Transverse colon (tissue), 4 donors: ENCODE measurements at regions not wholly inside any gene's neighbourhood (a gene's known extent, or its start where the extent isn't known, plus 50 kb on each side); places are given as distances from the start of the nearest gene placed in this dataset.

ENCODE experiments used
- DNase-seq: peaks from one replicate; pipeline ENCODE4 v3.0.0-alpha.2; 2019
- H3K27ac ChIP-seq, 4 donors: fragments of 200-600 bp; sonication (generic); 2 replicates each; pipeline ENCODE4 v1.5.1; 2016 to 2018; ENCODE audit warnings: inconsistent platforms in 4 of 4
- H3K27me3 ChIP-seq: fragments of 200-600 bp; sonication (generic); 2 replicates; pipeline ENCODE4 v1.5.1; 2017; ENCODE audit warnings: inconsistent platforms
- H3K36me3 ChIP-seq, 4 donors: fragments of 200-600 bp; sonication (generic); 2 replicates each; pipeline ENCODE4 v1.5.1; 2017 to 2019; ENCODE audit warnings: inconsistent platforms in 4 of 4
- H3K4me1 ChIP-seq, 4 donors: fragments of 200-600 bp; sonication (generic); 2 replicates each; pipeline ENCODE4 v1.5.1; 2017 to 2020; ENCODE audit warnings: inconsistent platforms in 4 of 4
- H3K4me3 ChIP-seq, 4 donors: fragments of 200-600 bp; sonication (generic); 1 replicate in 1 of 4; 2 replicates in 3 of 4; pipeline versions ENCODE4 v1.5.1 to v1.6.1; 2017 to 2019; ENCODE audit warnings: inconsistent platforms in 4 of 4
- H3K9me3 ChIP-seq, 2 donors: fragments of 200-600 bp; sonication (generic); 2 replicates each; pipeline ENCODE4 v1.5.1; 2017 to 2019; ENCODE audit warnings: inconsistent platforms in 2 of 2
- CTCF ChIP-seq, 5 experiments: fragments of 200-600 bp in 3 of 5; fragments of 450-650 bp in 2 of 5; sonication (generic) in 3 of 5; IDR thresholded peaks; 1 replicate in 2 of 5; 2 replicates in 3 of 5; pipeline ENCODE4 v1.5.1; 2016 to 2017; ENCODE audit warnings: antibody characterized with exemption in 5 of 5, inconsistent platforms in 3 of 5, mild to moderate bottlenecking in 2 of 5, moderate library complexity in 1 of 5
- EP300 ChIP-seq: sonication (generic); formaldehyde crosslinking; IDR thresholded peaks from one replicate; pipeline ENCODE4 v1.6.1; 2017; ENCODE audit warnings: antibody characterized with exemption, low read depth
- POLR2A ChIP-seq: fragments of 450-650 bp; IDR thresholded peaks from one replicate; pipeline ENCODE4 v1.6.1; 2016; ENCODE audit warnings: antibody characterized with exemption, mild to moderate bottlenecking, moderate library complexity
- POLR2AphosphoS5 ChIP-seq, 3 donors: sonication (generic); formaldehyde crosslinking; IDR thresholded peaks; one replicate each; pipeline ENCODE4 v1.6.1; 2016; ENCODE audit warnings: antibody characterized with exemption in 3 of 3
- WGBS, 2 donors: methylation state at CpG; one replicate each; pipeline ENCODE4 v1.1.5; 2018; ENCODE audit warnings: low coverage in 1 of 2; 5-methylcytosine and 5-hydroxymethylcytosine counted together
- in situ Hi-C, 4 donors: fragments of 200-750 bp; cut with MboI; loops; one replicate each; pipeline versions ENCODE4 v1.15.0 to v1.15.1; 2017; ENCODE audit warnings: low sequenced_read_pairs in 3 of 4, low pct_ligation_motif_present in 1 of 4, low pct_unique_long_range_greater_than_20kb in 1 of 4
- intact Hi-C: fragments of 100-400 bp; cut with DNase I; formaldehyde crosslinking; loops from one replicate; pipeline ENCODE4 v1.15.1; 2023; ENCODE audit warnings: low total_unique reads

GRCh38 chr22:44403602-44404329, 91.0 kb upstream of the SHISAL1 start:
- in situ Hi-C loops (no loop called here), intact Hi-C loops (no loop called here)
- DNase-seq: no peak
- Histone ChIP-seq H3K4me3 (no peak overlapping the region), H3K27ac (no peak overlapping the region), H3K36me3 (no peaks in the 10 kb centered on the region), H3K9me3 (no peaks in the 10 kb centered on the region), H3K4me1 (no peaks in the 10 kb centered on the region), H3K27me3 (no peaks in the 10 kb centered on the region)
- TF ChIP-seq CTCF (IDR thresholded peaks at IDR 0.05) (no peak), EP300 (no peak), POLR2A (no peak), POLR2AphosphoS5 (IDR thresholded peaks at IDR 0.05) (no peak)
- 71 to 73% methylated on average over 3 to 9 of the region's 10 CpGs for WGBS, 2 donors

- WGBS, 2 donors: 60 to 78% methylated on average over 1 to 5 of the region's 5 CpGs
- H3K4me1 ChIP-seq: no peaks in the 10 kb centered on the region
- no peak overlapping the region for H3K4me3 ChIP-seq
- no peak for DNase-seq
- no peaks in the 10 kb centered on the region for H3K36me3 ChIP-seq
- in situ Hi-C loops (no loop called here), intact Hi-C loops (no loop called here)
- no peaks in the 10 kb centered on the region for H3K9me3 ChIP-seq
- H3K27ac ChIP-seq: no peak overlapping the region
- no peak for TF ChIP-seq EP300
- no peaks in the 10 kb centered on the region for H3K27me3 ChIP-seq
Observed at GRCh38 chr22:44403166-44403565, 90.4 kb upstream of the SHISAL1 start.

- in situ Hi-C loops: no loop called here
- Histone ChIP-seq H3K27ac (no peak overlapping the region), H3K9me3 (no peaks in the 10 kb centered on the region), H3K36me3 (no peaks in the 10 kb centered on the region), H3K4me1 (no peaks in the 10 kb centered on the region), H3K27me3 (no peaks in the 10 kb centered on the region), H3K4me3 (no peak overlapping the region)
- TF ChIP-seq EP300 (no peak), CTCF (IDR thresholded peaks at IDR 0.05) (no peak), POLR2A (no peak), POLR2AphosphoS5 (IDR thresholded peaks at IDR 0.05) (no peak)
- no peak for DNase-seq
- WGBS, 2 donors: 78 to 86% methylated on average over 4 to 10 of the region's 10 CpGs
- intact Hi-C loops: no loop called here
Observed at GRCh38 chr22:44402196-44403111, 89.7 kb upstream of the SHISAL1 start.

- TF ChIP-seq POLR2AphosphoS5 (IDR thresholded peaks at IDR 0.05) (no peak), CTCF (IDR thresholded peaks at IDR 0.05) (no peak), POLR2A (no peak), EP300 (no peak)
- no peak for DNase-seq
- in situ Hi-C loops: no loop called here
- Histone ChIP-seq H3K27ac (no peak overlapping the region), H3K4me3 (no peak overlapping the region), H3K27me3 (no peaks in the 10 kb centered on the region), H3K4me1 (no peaks in the 10 kb centered on the region), H3K9me3 (no peaks in the 10 kb centered on the region), H3K36me3 (no peaks in the 10 kb centered on the region)
- WGBS, 2 donors: 51 to 74% methylated on average over 7 to 9 of the region's 9 CpGs
- intact Hi-C loops: no loop called here
Observed at GRCh38 chr22:44401783-44402110, 89.0 kb upstream of the SHISAL1 start.
